Raji (cell line): ENCODE measurements at regions not wholly inside any gene's neighbourhood (a gene's known extent, or its start where the extent isn't known, plus 50 kb on each side); places are given as distances from the start of the nearest gene placed in this dataset.

Experiments
- POLR2A ChIP-seq: IDR thresholded peaks from 2 replicates; pipeline ENCODE4 v1.6.1; 2011; ENCODE audit warnings: low read depth, low read length, control low read depth; ENCODE audit not compliant: insufficient read depth

- no peak for TF ChIP-seq POLR2A
Measured at GRCh38 chr5:125043781-125044391, 297.4 kb upstream of the ZNF608 start.

- no peak for TF ChIP-seq POLR2A
Measured at GRCh38 chr5:125044491-125045282, 298.2 kb upstream of the ZNF608 start.

- TF ChIP-seq POLR2A: no peak
Measured at GRCh38 chr5:125045646-125046045, 299.2 kb upstream of the ZNF608 start.

GRCh38 chr5:125046838-125047237, 300.4 kb upstream of the ZNF608 start:
- TF ChIP-seq POLR2A: no peak

GRCh38 chr5:125047871-125048270, 301.4 kb upstream of the ZNF608 start:
- no peak for TF ChIP-seq POLR2A

GRCh38 chr5:125049721-125050702, 303.6 kb upstream of the ZNF608 start:
- no peak for TF ChIP-seq POLR2A

GRCh38 chr5:125050926-125051325, 304.5 kb upstream of the ZNF608 start:
- TF ChIP-seq POLR2A: no peak

- TF ChIP-seq POLR2A: no peak
Measured at GRCh38 chr5:125052584-125052983, 306.1 kb upstream of the ZNF608 start.

- TF ChIP-seq POLR2A: no peak
Measured at GRCh38 chr5:125053179-125053578, 306.7 kb upstream of the ZNF608 start.

- TF ChIP-seq POLR2A: no peak
Measured at GRCh38 chr5:125054146-125054545, 307.7 kb upstream of the ZNF608 start.

- no peak for TF ChIP-seq POLR2A
Measured at GRCh38 chr5:125056671-125057485, 310.4 kb upstream of the ZNF608 start.

- no peak for TF ChIP-seq POLR2A
Measured at GRCh38 chr5:125057912-125058826, 311.7 kb upstream of the ZNF608 start.

GRCh38 chr5:125059255-125060002, 313.0 kb upstream of the ZNF608 start:
- no peak for TF ChIP-seq POLR2A
